Fibroblast of mammary gland (primary cell): ENCODE measurements at regions not wholly inside any gene's neighbourhood (a gene's known extent, or its start where the extent isn't known, plus 50 kb on each side); places are given as distances from the start of the nearest gene placed in this dataset.

ENCODE experiments used
- DNase-seq: peaks from one replicate; pipeline ENCODE4 v3.0.0-alpha.2; 2010; ENCODE audit warnings: low read depth
- H3K4me3 ChIP-seq: 2 replicates; pipeline ENCODE4 v1.5.1; 2011; ENCODE audit warnings: low read depth, mild to moderate bottlenecking, low read length, moderate library complexity; ENCODE audit not compliant: control insufficient read depth
- TF ChIP-seq, protein P1 (sequence below): conservative IDR thresholded peaks from 2 replicates; pipeline ENCODE4 v1.5.1; 2011; ENCODE audit warnings: low read depth, low read length, inconsistent platforms; ENCODE audit not compliant: control insufficient read depth, insufficient read depth

GRCh38 chr6:71040043-71040442 is 83.2 kb upstream of the B3GAT2 start:
- DNase-seq, result no peak
- TF ChIP-seq, protein P1, sequence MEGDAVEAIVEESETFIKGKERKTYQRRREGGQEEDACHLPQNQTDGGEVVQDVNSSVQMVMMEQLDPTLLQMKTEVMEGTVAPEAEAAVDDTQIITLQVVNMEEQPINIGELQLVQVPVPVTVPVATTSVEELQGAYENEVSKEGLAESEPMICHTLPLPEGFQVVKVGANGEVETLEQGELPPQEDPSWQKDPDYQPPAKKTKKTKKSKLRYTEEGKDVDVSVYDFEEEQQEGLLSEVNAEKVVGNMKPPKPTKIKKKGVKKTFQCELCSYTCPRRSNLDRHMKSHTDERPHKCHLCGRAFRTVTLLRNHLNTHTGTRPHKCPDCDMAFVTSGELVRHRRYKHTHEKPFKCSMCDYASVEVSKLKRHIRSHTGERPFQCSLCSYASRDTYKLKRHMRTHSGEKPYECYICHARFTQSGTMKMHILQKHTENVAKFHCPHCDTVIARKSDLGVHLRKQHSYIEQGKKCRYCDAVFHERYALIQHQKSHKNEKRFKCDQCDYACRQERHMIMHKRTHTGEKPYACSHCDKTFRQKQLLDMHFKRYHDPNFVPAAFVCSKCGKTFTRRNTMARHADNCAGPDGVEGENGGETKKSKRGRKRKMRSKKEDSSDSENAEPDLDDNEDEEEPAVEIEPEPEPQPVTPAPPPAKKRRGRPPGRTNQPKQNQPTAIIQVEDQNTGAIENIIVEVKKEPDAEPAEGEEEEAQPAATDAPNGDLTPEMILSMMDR, result no peak
- H3K4me3 ChIP-seq, result no peak overlapping the region

DNA sequence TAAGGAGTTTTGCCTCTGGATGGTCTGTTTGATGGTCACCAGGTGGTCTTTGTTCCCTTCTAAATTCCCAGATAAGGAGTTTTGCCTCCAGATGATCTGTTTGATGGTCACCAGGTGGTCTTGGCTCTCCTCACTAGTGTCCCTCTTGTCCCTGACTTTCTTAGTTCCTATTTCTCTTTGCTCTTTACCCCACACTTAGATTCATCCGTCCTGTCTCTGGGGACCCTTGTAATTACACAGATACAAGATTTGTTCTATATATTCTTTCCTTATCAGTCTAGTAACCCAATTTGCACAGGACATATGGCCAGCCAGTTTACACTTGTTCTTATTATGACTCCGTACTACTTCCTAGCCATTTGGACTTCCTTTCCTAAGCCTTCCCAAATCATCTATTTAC is 84.0 kb upstream of the B3GAT2 start:
- DNase-seq, result no peak
- H3K4me3 ChIP-seq, result no peak overlapping the region
- TF ChIP-seq, protein P1, result no peak

- peak; percentile 17 for DNase-seq
- TF ChIP-seq, protein P1, result no peak
- H3K4me3 ChIP-seq, result no peak overlapping the region
Observed at GRCh38 chr6:71043902-71044301, 87.0 kb upstream of the B3GAT2 start.

GRCh38 chr6:71044753-71045152 is 87.9 kb upstream of the B3GAT2 start:
- H3K4me3 ChIP-seq, result no peak overlapping the region
- no peak for DNase-seq
- TF ChIP-seq, protein P1, result no peak

- H3K4me3 ChIP-seq, result no peak overlapping the region
- DNase-seq, result no peak
- TF ChIP-seq, protein P1, result no peak
Observed at GRCh38 chr6:71045296-71045695, 88.4 kb upstream of the B3GAT2 start.

GRCh38 chr6:71047417-71047816 is 90.6 kb upstream of the B3GAT2 start:
- DNase-seq, result no peak
- H3K4me3 ChIP-seq, result no peak overlapping the region
- TF ChIP-seq, protein P1, result no peak
